Upper lobe of right lung (tissue), 1 donor: ENCODE measurements at regions not wholly inside any gene's neighbourhood (a gene's known extent, or its start where the extent isn't known, plus 50 kb on each side); places are given as distances from the start of the nearest gene placed in this dataset.

Experiments used
- ATAC-seq: fragments of 200-7000 bp; cut with Tn5 transposase; one replicate; pipeline ENCODE4 v1.9.1; 2020; ENCODE audit warnings: mild to moderate bottlenecking, moderate library complexity
- DNase-seq: peaks from one replicate; pipeline ENCODE4 v3.0.0-alpha.2; 2020
- H3K27ac ChIP-seq: fragments of 200-600 bp; one replicate; pipeline ENCODE4 v1.8.0; 2022
- H3K27me3 ChIP-seq: fragments of 200-600 bp; one replicate; pipeline ENCODE4 v1.8.0; 2022; ENCODE audit warnings: mild to moderate bottlenecking
- H3K36me3 ChIP-seq: fragments of 200-600 bp; one replicate; pipeline ENCODE4 v1.8.0; 2022
- H3K4me1 ChIP-seq: fragments of 200-600 bp; one replicate; pipeline ENCODE4 v1.8.0; 2022
- H3K4me3 ChIP-seq: fragments of 200-600 bp; one replicate; pipeline ENCODE4 v1.8.0; 2022; ENCODE audit warnings: mild to moderate bottlenecking
- H3K9me3 ChIP-seq: fragments of 200-600 bp; one replicate; pipeline ENCODE4 v1.8.0; 2022
- intact Hi-C: fragments of 100-400 bp; cut with DNase I; formaldehyde crosslinking; loops from one replicate; pipeline ENCODE4 v1.11.0; 2022
- TF ChIP-seq, protein P1 (sequence below): fragments of 200-600 bp; IDR thresholded peaks from one replicate; pipeline ENCODE4 v1.8.0; 2022; ENCODE audit warnings: antibody characterized with exemption
- donor health status: DM: no; HTN: yes; CAD: no; lungs with severe emphysema.

- ATAC-seq (no peak), DNase-seq (no peak)
- Histone ChIP-seq H3K9me3 (no peaks in the 10 kb centered on the region), H3K27me3 (no peaks in the 10 kb centered on the region), H3K4me3 (no peak overlapping the region), H3K4me1 (no peaks in the 10 kb centered on the region), H3K27ac (no peak overlapping the region), H3K36me3 (no peaks in the 10 kb centered on the region)
- TF ChIP-seq, protein P1, sequence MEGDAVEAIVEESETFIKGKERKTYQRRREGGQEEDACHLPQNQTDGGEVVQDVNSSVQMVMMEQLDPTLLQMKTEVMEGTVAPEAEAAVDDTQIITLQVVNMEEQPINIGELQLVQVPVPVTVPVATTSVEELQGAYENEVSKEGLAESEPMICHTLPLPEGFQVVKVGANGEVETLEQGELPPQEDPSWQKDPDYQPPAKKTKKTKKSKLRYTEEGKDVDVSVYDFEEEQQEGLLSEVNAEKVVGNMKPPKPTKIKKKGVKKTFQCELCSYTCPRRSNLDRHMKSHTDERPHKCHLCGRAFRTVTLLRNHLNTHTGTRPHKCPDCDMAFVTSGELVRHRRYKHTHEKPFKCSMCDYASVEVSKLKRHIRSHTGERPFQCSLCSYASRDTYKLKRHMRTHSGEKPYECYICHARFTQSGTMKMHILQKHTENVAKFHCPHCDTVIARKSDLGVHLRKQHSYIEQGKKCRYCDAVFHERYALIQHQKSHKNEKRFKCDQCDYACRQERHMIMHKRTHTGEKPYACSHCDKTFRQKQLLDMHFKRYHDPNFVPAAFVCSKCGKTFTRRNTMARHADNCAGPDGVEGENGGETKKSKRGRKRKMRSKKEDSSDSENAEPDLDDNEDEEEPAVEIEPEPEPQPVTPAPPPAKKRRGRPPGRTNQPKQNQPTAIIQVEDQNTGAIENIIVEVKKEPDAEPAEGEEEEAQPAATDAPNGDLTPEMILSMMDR, result no peak
- intact Hi-C loops, result no loop called here
Measured at GRCh38 chr7:15967121-15967520, 280.6 kb upstream of the MEOX2 start.

- Histone ChIP-seq H3K27me3 (no peaks in the 10 kb centered on the region), H3K27ac (no peak overlapping the region), H3K36me3 (no peaks in the 10 kb centered on the region), H3K4me1 (no peaks in the 10 kb centered on the region), H3K9me3 (no peaks in the 10 kb centered on the region), H3K4me3 (no peak overlapping the region)
- no peak for ATAC-seq
- no peak for DNase-seq
- intact Hi-C loops, result no loop called here
- TF ChIP-seq, protein P1, result no peak
Measured at GRCh38 chr7:15963206-15963605, 276.7 kb upstream of the MEOX2 start.

DNA sequence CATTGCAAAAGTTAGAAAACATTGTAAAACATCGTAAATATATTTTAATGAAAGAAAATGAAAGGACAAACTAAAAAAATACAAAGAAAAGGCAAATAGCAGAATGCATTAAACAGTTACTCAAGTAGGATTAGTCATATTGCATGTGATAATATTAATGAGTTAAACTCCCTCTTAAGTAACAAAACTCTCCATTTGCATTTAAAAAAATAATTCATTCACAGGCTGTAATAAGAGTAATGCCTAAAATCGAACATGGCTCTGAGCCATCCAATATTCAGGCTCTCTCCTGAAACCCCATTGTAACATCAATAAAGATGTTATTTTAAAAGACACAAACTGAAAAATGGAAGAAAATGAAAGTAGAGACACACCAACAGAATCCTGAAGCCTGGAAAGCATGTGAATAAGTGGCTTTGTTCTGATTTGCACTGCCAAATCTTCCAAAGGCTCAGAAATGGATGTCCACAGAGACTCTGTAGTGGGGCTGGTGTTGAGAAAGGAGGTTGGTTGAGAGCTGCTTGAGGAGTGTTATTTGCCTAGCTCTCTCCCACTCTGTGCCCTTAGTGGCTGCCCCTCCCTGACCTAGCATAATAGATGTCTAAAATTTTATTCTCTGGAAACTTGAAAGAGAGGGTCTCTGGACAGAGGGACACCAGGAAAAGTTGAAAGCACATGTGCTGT is 268.3 kb upstream of the MEOX2 start:
- TF ChIP-seq, protein P1, result no peak

DNA sequence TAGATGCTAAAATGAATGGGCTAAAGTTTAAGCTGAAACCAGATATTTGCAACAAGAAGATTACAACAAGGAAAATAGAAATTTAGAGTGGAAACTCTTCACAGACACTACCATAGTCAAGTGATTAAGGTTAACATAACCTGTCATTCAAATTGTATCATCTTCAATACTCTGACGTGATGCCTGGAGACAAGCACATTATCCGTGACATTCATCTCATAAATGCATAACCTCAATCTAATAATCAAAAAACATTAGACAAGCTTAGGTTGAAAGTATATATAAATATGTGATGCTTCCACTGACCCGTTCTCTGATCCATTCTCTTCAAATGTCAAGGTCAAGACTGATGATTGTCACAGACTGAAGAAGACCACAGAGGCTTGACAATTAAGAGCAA is 263.8 kb upstream of the MEOX2 start:
- TF ChIP-seq, protein P1, result no peak
- H3K36me3 ChIP-seq, result no peaks in the 10 kb centered on the region
- no peaks in the 10 kb centered on the region for H3K27me3 ChIP-seq
- intact Hi-C loops, result no loop called here
- no peak for DNase-seq
- H3K4me1 ChIP-seq, result no peaks in the 10 kb centered on the region
- no peak for ATAC-seq
- H3K27ac ChIP-seq, result no peak overlapping the region
- no peaks in the 10 kb centered on the region for H3K9me3 ChIP-seq
- H3K4me3 ChIP-seq, result no peak overlapping the region

More for the DNA sequence above, 268.3 kb upstream of the MEOX2 start:
- no peak overlapping the region for H3K27ac ChIP-seq
- H3K27me3 ChIP-seq, result no peaks in the 10 kb centered on the region
- intact Hi-C loops, result no loop called here
- no peaks in the 10 kb centered on the region for H3K4me1 ChIP-seq
- H3K4me3 ChIP-seq, result no peak overlapping the region
- no peak for DNase-seq
- H3K9me3 ChIP-seq, result no peaks in the 10 kb centered on the region
- ATAC-seq, result no peak
- no peaks in the 10 kb centered on the region for H3K36me3 ChIP-seq

DNA sequence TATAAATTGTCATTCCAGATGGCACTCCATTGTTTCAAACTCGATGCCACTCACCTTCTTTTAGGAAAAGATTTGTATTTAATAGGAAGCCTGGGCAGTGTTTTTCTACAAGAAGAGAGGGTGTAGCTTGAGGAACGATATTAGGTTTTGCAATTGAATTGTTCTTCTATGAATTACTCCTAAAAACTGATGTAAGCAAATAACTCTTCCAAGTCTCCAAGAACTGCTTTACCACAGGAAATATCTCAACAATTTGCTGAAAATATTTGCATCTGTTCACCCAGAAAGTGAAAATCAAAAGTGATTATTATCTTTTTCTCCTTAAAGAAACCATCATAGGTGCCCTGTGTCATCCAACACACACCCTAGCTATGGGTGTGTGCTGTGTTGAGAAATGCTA is 261.3 kb upstream of the MEOX2 start:
- H3K27ac ChIP-seq, result no peak overlapping the region
- ATAC-seq (no peak), DNase-seq (no peak)
- no peaks in the 10 kb centered on the region for H3K27me3 ChIP-seq
- no peaks in the 10 kb centered on the region for H3K4me1 ChIP-seq
- no peaks in the 10 kb centered on the region for H3K9me3 ChIP-seq
- H3K36me3 ChIP-seq, result no peaks in the 10 kb centered on the region
- no peak overlapping the region for H3K4me3 ChIP-seq
- TF ChIP-seq, protein P1, result no peak
- intact Hi-C loops, result no loop called here

DNA sequence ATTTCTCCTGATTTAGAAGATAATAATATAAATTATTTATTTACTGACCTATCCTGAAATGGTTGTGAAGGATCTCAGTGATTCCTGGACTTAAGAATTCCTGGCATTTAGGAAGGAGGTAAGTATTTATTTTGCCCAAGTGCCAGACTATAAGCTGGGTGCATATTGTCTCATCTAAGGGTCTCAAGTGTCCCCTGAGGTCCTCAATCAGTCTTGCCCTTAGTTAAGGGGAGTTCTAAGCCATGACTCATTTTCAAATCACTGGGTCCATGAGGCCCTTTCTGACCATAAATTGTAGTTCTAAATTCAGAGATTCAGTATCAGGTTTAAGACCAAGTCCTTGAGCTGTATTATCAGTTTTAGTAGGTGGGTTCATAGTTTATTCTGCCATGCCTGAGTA is 251.6 kb upstream of the MEOX2 start:
- DNase-seq (no peak), ATAC-seq (peak; percentile 34)
- TF ChIP-seq, protein P1, result no peak
- H3K27ac ChIP-seq, result no peak overlapping the region
- H3K9me3 ChIP-seq, result no peaks in the 10 kb centered on the region
- no peaks in the 10 kb centered on the region for H3K36me3 ChIP-seq
- no peaks in the 10 kb centered on the region for H3K27me3 ChIP-seq
- intact Hi-C loops, result no loop called here
- H3K4me1 ChIP-seq, result no peaks in the 10 kb centered on the region
- no peak overlapping the region for H3K4me3 ChIP-seq
